HCT116 (cell line): ENCODE measurements at regions not wholly inside any gene's neighbourhood (a gene's known extent, or its start where the extent isn't known, plus 50 kb on each side); places are given as distances from the start of the nearest gene placed in this dataset.

ENCODE experiments used
- ATAC-seq: fragments of 200-7000 bp; cut with Tn5 transposase; 2 replicates; pipeline ENCODE4 v1.9.1; 2020; ENCODE audit warnings: mild to moderate bottlenecking, moderate library complexity
- BruUV-seq: library from RNA; stranded (reverse); fragments of 400-500 nt; replicated peaks from 2 replicates; lab custom pipeline; 2021; lab: Mats Ljungman, UMichigan
- CTCF ChIA-PET: fragments of 300-600 bp; sonication (Branson Sonifier 250); formaldehyde crosslinking; loops from one replicate; lab custom pipeline; 2021; ENCODE audit warnings: antibody characterized with exemption; lab: Charles Lee
- POLR2A ChIA-PET: fragments of 300-600, 350-600 bp; sonication (Branson Sonifier 250); formaldehyde crosslinking; loops from one replicate; lab custom pipeline; 2021; ENCODE audit warnings: antibody characterized with exemption; lab: Charles Lee
- RAD21 ChIA-PET, 2 experiments: fragments of 300-600 bp; sonication (Branson Sonifier 250); formaldehyde crosslinking; loops; one replicate each; lab custom pipeline; 2023; ENCODE audit warnings: low total read pairs in 2 of 2; ENCODE audit not compliant: uncharacterized antibody in 2 of 2, unreplicated experiment in 2 of 2, low non-redundant PET in 1 of 2; lab: Charles Lee
- DNase-seq: peaks from one replicate; pipeline ENCODE4 v3.0.0-alpha.2; 2010; ENCODE audit warnings: low read depth, low spot score
- H2AFZ ChIP-seq: fragments of 200-600 bp; shearing (Covaris generic), sonication (generic); 2 replicates; pipeline ENCODE4 v1.6.1; 2017; ENCODE audit warnings: low read depth, mixed run types, mixed read lengths, antibody characterized with exemption, low read length; ENCODE audit not compliant: poor library complexity, severe bottlenecking
- H3K27ac ChIP-seq: 2 replicates; pipeline ENCODE4 v1.5.1; 2012; ENCODE audit warnings: low read depth, low read length
- H3K27me3 ChIP-seq: fragments of 200-600 bp; sonication (generic); 2 replicates; pipeline ENCODE4 v1.6.1; 2016; ENCODE audit warnings: mixed run types, low read length, mixed read lengths; ENCODE audit not compliant: insufficient read depth
- H3K36me3 ChIP-seq, 2 experiments: fragments of 200-500 bp in 1 of 2; fragments of 200-600 bp in 1 of 2; sonication (Bioruptor generic) in 1 of 2; sonication (generic) in 1 of 2; 2 replicates each; pipeline versions ENCODE4 v1.5.1 to v1.6.1; 2014 to 2016; ENCODE audit warnings: low read length in 2 of 2, inconsistent platforms in 1 of 2, mixed read lengths in 1 of 2, mixed run types in 1 of 2; ENCODE audit not compliant: insufficient read depth in 2 of 2, control insufficient read depth in 1 of 2
- H3K4me1 ChIP-seq, 2 experiments: fragments of 200-600 bp in 1 of 2; sonication (generic) in 1 of 2; 2 replicates each; pipeline versions ENCODE4 v1.5.1 to v1.6.1; 2012 to 2017; ENCODE audit warnings: low read length in 2 of 2, inconsistent platforms in 1 of 2, mild to moderate bottlenecking in 1 of 2, mixed read lengths in 1 of 2, mixed run types in 1 of 2, moderate library complexity in 1 of 2; ENCODE audit not compliant: insufficient read depth in 2 of 2, control insufficient read depth in 1 of 2
- H3K4me2 ChIP-seq: fragments of 200-600 bp; sonication (generic); 2 replicates; pipeline ENCODE4 v1.6.1; 2017; ENCODE audit warnings: mixed run types, low read length, mixed read lengths
- H3K4me3 ChIP-seq, 2 experiments: fragments of 200-600 bp in 1 of 2; sonication (generic) in 1 of 2; replicated peaks in 1 of 2; 2 replicates each; pipeline ENCODE4 v1.5.1; 2011 to 2016; ENCODE audit warnings: low read length in 2 of 2, control low read depth in 1 of 2, low read depth in 1 of 2, mild to moderate bottlenecking in 1 of 2, mixed read lengths in 1 of 2, mixed run types in 1 of 2
- H3K79me2 ChIP-seq: fragments of 200-600 bp; sonication (generic); 2 replicates; pipeline ENCODE4 v1.6.1; 2017; ENCODE audit warnings: mild to moderate bottlenecking, mixed run types, low read length, moderate library complexity, mixed read lengths; ENCODE audit not compliant: insufficient read depth
- H3K9ac ChIP-seq: fragments of 200-600 bp; sonication (generic); 2 replicates; pipeline ENCODE4 v1.6.1; 2016; ENCODE audit warnings: low read length, mixed read lengths
- H3K9me2 ChIP-seq: fragments of 200-600 bp; sonication (generic), shearing (Covaris generic); 2 replicates; pipeline ENCODE4 v1.6.1; 2017; ENCODE audit warnings: mixed run types, mild to moderate bottlenecking, moderate library complexity; ENCODE audit not compliant: insufficient read depth
- H3K9me3 ChIP-seq, 2 experiments: fragments of 200-500 bp in 1 of 2; fragments of 200-600 bp in 1 of 2; sonication (Bioruptor generic) in 1 of 2; sonication (generic) in 1 of 2; 2 replicates each; pipeline ENCODE4 v1.6.1; 2014 to 2017; ENCODE audit warnings: low read length in 2 of 2, mixed read lengths in 2 of 2, inconsistent platforms in 1 of 2, low read depth in 1 of 2, mild to moderate bottlenecking in 1 of 2, mixed run types in 1 of 2, moderate library complexity in 1 of 2; ENCODE audit not compliant: control insufficient read depth in 1 of 2, insufficient read depth in 1 of 2
- H4K20me1 ChIP-seq: fragments of 200-600 bp; sonication (generic), shearing (Covaris generic); 2 replicates; pipeline ENCODE4 v1.6.1; 2017; ENCODE audit warnings: mixed run types, mild to moderate bottlenecking, moderate library complexity; ENCODE audit not compliant: insufficient read depth
- ATF3 ChIP-seq: IDR thresholded peaks from 2 replicates; pipeline ENCODE4 v1.6.1; 2012
- CBX3 ChIP-seq: IDR thresholded peaks from 2 replicates; pipeline ENCODE4 v1.6.1; 2012; ENCODE audit warnings: low read depth
- EGR1 ChIP-seq: IDR thresholded peaks from 2 replicates; pipeline ENCODE4 v1.6.1; 2012; ENCODE audit warnings: low read depth
- EZH2 ChIP-seq: fragments of 200-600 bp; sonication (generic); IDR thresholded peaks from 2 replicates; pipeline ENCODE4 v1.6.1; 2017; ENCODE audit warnings: antibody characterized with exemption, mixed run types
- MAX ChIP-seq: IDR thresholded peaks from 2 replicates; pipeline ENCODE4 v1.6.1; 2012
- REST ChIP-seq: IDR thresholded peaks from 2 replicates; pipeline ENCODE4 v1.6.1; 2012; ENCODE audit warnings: low read depth
- YY1 ChIP-seq: IDR thresholded peaks from 2 replicates; pipeline ENCODE4 v1.6.1; 2011; ENCODE audit warnings: low read length, low read depth, moderate library complexity, mild to moderate bottlenecking; ENCODE audit not compliant: insufficient replicate concordance; ENCODE audit errors: extremely low read depth
- ZFX ChIP-seq: fragments of 450-650 bp; IDR thresholded peaks from 2 replicates; pipeline ENCODE4 v1.6.1; 2017
- ZNF274 ChIP-seq: fragments of 200-500 bp; sonication (Bioruptor generic); IDR thresholded peaks from 2 replicates; pipeline ENCODE4 v1.6.1; 2014; ENCODE audit warnings: mild to moderate bottlenecking, low read depth, low read length, inconsistent platforms
- intact Hi-C: fragments of 100-400 bp; cut with micrococcal nuclease; formaldehyde crosslinking; loops from 2 replicates; pipeline ENCODE4 v1.10.0; 2022

- ChIA-PET POLR2A (no interaction called here), CTCF (interaction anchor here (0.7 kb wide), 1 partner anchor 182 kb away, joined by 3 read pairs; no protein-coding TSS in a partner anchor), RAD21 (no interaction called here)
- Histone ChIP-seq H3K36me3 (no peaks in the 10 kb centered on the region), H4K20me1 (no peaks in the 10 kb centered on the region), H3K4me2 (no peak overlapping the region), H3K79me2 (no peaks in the 10 kb centered on the region), H3K9me3 (no peaks in the 10 kb centered on the region), H3K9me2 (no peaks in the 10 kb centered on the region), H3K4me3 (no peak overlapping the region), H3K27me3 (no peaks in the 10 kb centered on the region; the same call in 1 of the 2 replicates), H2AFZ (no peak overlapping the region), H3K27ac (no peak overlapping the region), H3K4me1 (no peaks in the 10 kb centered on the region), H3K9ac (no peak overlapping the region)
- ATAC-seq, result no peak
- TF ChIP-seq CBX3 (no peak), ZFX (no peak), ZNF274 (no peak), EZH2 (no peak), MAX (no peak), YY1 (no peak), EGR1 (no peak), REST (no peak), ATF3 (no peak)
- no TSS peak for BruUV-seq
- intact Hi-C loops, result no loop called here
- no peak for DNase-seq
Observed at GRCh38 chr1:147821883-147822282, 61.5 kb upstream of the GJA5 start.
